Fibroblast of lung (primary cell): ENCODE measurements at regions not wholly inside any gene's neighbourhood (a gene's known extent, or its start where the extent isn't known, plus 50 kb on each side); places are given as distances from the start of the nearest gene placed in this dataset.

Source experiments
- CTCF ChIP-seq, 2 donors: IDR thresholded peaks in 1 of 2; conservative IDR thresholded peaks in 1 of 2; 1 replicate in 1 of 2; 2 replicates in 1 of 2; pipeline ENCODE4 v1.5.1; 2011 to 2012; ENCODE audit warnings: low read length in 2 of 2, control low read depth in 1 of 2, inconsistent platforms in 1 of 2, low read depth in 1 of 2, mild to moderate bottlenecking in 1 of 2
- EZH2 ChIP-seq: IDR thresholded peaks from 2 replicates; pipeline ENCODE4 v1.5.1; 2012; ENCODE audit warnings: low read length, control low read depth, mild to moderate bottlenecking; ENCODE audit errors: missing control alignments

- no peak for TF ChIP-seq CTCF (conservative IDR thresholded peaks at IDR 0.05 in 1 of 2, IDR thresholded peaks at IDR 0.05 in 1 of 2; ENCODE audit: low read depth in 1 of 2, low read length in 2 of 2)
- no peak for TF ChIP-seq EZH2
Measured at GRCh38 chr20:10842116-10842515, 168.3 kb upstream of the JAG1 start.
